SK-MEL-5 (cell line): ENCODE measurements at regions not wholly inside any gene's neighbourhood (a gene's known extent, or its start where the extent isn't known, plus 50 kb on each side); places are given as distances from the start of the nearest gene placed in this dataset.

Source experiments
- DNase-seq: peaks from one replicate; pipeline ENCODE4 v3.0.0-alpha.2; 2016; ENCODE audit warnings: low read depth, low spot score
- in situ Hi-C: cut with HindIII; loops from 2 replicates; pipeline ENCODE4 v1.10.0; 2016; ENCODE audit warnings: low sequenced_read_pairs, high pct_unique_total_duplicates, low pct_unique_long_range_greater_than_20kb

GRCh38 chr12:39145175-39145999, 240.0 kb upstream of the CPNE8 start:
- in situ Hi-C loops = no loop called here
- peak; percentile 78 for DNase-seq

DNA sequence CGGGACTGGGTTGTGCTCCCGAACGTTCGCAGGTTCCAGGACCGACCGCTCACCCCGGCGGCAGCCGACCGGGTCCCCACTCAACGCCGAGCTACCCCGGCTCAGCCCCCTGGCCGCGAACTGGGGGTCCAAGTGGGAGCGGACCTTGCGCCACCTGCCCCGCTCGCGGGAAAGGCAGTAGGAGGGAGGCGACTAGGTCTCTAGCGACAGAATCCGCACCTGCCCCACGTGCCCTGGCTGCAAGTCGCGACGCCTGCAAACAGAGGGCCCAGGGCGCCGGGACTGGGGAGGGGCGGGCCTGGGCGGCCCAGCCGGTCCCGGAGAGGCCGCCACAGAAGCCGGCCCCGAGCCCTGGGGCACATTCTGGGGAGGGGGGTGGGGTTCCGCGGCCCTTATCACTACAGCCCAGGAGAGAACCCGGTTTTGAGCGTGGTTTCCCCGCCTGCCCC, 239.2 kb upstream of the CPNE8 start:
- in situ Hi-C loops = no loop called here
- DNase-seq = no peak

- in situ Hi-C loops = no loop called here
- no peak for DNase-seq
These were observed 232.9 kb upstream of the CPNE8 start for GRCh38 chr12:39138268-39138667.

- peak; percentile 32 for DNase-seq
- in situ Hi-C loops = no loop called here
These were observed 222.0 kb upstream of the CPNE8 start for GRCh38 chr12:39127401-39127800.

- DNase-seq = no peak
- in situ Hi-C loops = no loop called here
These were observed 220.2 kb upstream of the CPNE8 start for GRCh38 chr12:39125566-39125965.

DNA sequence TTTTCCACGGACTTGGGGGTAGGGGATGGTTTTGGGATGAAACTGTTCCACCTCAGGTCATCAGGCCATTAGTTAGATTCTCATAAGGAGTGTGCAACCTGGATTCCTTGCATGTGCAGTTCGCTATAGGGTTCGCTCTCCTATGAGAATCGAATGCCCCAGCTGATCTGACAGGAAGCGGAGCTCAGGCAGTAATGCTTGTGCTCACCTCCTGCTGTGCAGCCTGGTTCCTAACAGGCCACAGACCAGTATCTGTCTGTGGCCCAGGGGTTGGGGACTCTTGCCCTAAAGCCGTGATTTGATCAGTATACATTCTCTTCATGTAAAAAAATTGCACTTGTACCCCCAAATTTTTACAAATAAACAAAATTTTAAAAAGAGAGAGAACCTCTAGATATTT, 219.4 kb upstream of the CPNE8 start:
- in situ Hi-C loops = no loop called here
- no peak for DNase-seq

DNA sequence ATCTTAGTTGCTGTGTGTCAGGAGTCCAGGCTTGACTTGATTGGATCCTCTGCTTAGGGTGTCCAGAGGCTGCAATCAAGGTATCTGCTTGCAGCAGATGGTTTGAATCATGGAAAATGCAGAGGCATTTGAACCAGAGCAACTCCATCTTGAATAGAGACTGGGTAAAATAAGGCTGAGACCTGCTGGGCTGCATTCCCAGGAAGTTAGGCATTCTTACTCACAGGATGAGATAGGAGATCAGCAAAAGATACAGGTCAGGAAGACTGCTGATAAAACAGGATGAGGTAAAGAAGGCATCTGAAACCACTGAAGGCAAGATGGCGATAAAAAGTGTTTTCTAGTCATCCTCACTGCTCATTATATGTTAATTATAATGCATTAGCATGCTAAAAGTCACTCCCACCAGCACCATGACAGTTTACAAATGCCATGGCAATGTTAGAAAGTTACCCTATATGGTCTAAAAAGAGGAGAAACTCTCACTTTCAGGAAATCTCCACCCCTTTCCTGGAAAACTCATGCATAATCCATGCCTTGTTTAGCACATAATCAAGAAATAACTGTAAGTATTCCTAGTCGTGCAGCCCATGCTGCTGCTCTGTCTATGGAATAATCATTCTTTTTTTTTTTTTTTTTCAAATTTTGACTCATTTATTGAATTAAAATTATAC, 218.3 kb upstream of the CPNE8 start:
- DNase-seq = no peak
- in situ Hi-C loops = no loop called here

- DNase-seq = no peak
- in situ Hi-C loops = no loop called here
These were observed 217.3 kb upstream of the CPNE8 start for GRCh38 chr12:39122562-39123204.

GRCh38 chr12:39116861-39117260, 211.5 kb upstream of the CPNE8 start:
- in situ Hi-C loops = no loop called here
- DNase-seq = no peak

- DNase-seq = no peak
- in situ Hi-C loops = no loop called here
These were observed 206.7 kb upstream of the CPNE8 start for GRCh38 chr12:39112064-39112463.

DNA sequence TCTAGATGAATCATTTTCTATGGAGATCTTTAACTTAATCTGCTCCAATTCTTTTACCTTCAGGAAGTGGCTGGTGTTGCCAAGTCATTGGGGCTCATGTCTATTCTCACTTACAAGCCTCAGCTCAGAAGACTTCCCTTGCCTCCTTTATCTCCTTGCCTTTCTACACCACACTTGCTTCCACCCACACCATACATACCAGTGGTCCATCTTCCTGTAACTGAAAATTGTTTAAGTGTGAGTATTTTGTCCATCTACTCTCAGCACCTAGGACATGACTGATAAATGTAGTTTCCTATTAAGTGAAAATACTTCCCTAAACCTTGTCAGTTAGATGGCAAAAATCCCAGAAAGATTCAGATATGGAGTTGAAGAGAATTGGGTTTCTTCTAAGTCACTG, 199.7 kb upstream of the CPNE8 start:
- in situ Hi-C loops = no loop called here
- DNase-seq = no peak

DNA sequence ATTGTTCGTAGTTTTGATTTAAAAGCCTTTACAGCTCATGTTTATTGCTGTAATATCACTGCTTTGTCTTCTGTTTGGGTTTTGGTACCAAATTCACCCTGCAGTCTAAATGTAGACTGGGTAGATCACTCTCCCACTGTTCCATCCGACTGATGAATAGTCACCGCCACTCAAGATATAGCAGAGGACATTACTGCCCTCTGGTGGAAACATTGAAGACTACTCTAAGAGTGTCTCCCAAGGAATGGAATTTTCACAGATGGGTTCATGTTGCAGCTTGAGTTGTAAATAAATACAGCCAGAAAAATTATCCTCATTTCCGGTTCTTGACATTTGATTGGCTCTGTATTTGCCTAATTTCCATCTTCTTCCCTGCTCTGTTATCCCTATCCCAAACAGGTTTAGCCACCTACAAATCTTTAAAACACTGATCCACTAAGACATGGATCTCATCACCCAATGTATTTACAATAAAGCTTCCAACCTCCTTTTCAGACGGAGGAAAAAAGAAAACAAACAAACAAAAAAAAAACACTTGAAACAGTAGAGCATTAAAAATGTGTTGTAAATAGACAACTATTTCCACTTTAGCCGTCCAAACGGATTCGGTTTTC, 198.3 kb upstream of the CPNE8 start:
- peak; percentile 89 for DNase-seq
- in situ Hi-C loops = no loop called here

- in situ Hi-C loops = no loop called here
- DNase-seq = no peak
These were observed 197.3 kb upstream of the CPNE8 start for GRCh38 chr12:39102474-39103209.

DNA sequence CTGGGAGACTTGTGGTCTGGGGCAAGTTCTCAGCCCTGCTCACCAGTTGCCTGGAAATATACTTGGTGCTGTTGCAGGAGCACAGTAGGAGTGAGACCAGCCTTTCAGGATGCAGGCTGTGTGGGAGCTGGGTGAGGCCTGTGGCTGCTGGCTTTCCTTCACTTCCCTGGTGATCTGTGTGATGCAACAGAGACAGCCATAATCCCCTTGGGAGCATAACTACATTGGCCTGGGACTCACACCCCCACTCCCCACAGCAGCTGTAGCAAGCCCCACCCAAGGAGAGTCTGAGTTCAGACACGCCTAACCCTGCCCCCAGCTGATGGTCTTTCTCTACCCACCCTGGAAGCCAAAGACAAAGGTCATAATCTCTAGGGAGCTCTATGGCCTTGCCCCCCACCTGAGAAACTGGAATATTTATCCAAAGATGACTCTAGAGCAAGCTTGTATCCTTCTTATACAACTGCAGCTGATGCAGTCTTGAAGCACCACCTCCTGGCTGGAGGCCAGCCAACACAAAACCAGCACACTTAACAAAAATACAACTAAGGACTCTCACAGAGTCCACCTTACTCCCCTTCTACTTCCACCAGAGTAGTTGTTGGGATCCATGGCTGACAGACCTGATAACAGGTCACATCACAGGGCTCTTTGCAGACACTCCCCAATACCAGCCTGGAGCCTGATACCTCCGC, 190.4 kb upstream of the CPNE8 start:
- in situ Hi-C loops = no loop called here
- no peak for DNase-seq

- DNase-seq = no peak
- in situ Hi-C loops = no loop called here
These were observed 176.5 kb upstream of the CPNE8 start for GRCh38 chr12:39081910-39082309.

- in situ Hi-C loops = no loop called here
- DNase-seq = no peak
These were observed 171.8 kb upstream of the CPNE8 start for GRCh38 chr12:39077226-39077625.

DNA sequence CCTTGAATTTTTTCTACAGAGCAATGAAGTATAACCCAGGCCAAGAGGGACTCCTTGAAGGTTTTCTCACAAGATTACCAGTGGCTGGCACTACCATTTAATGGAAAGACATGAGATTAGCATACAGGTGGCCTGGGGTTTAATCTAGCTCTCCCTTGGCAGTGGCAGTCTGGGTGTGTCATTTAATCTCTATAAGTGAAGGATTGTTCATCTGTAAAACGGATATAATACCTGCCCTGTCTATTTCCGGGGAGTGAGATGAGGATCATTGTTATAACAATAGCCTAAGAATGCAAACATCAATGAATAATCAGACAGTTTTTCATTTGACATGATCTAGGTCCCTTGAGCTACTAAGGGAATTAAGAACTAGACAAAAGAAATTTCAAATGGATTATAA, 168.7 kb upstream of the CPNE8 start:
- in situ Hi-C loops = no loop called here
- no peak for DNase-seq
